Liver (tissue), 8 donors: ENCODE measurements at regions not wholly inside any gene's neighbourhood (a gene's known extent, or its start where the extent isn't known, plus 50 kb on each side); places are given as distances from the start of the nearest gene placed in this dataset.

ENCODE experiments used
- DNase-seq: peaks from one replicate; pipeline ENCODE4 v3.0.0-alpha.2; 2017; ENCODE audit warnings: low spot score
- H3K27ac ChIP-seq, 2 donors: one replicate each; pipeline ENCODE4 v1.7.0; 2013; ENCODE audit warnings: inconsistent platforms in 2 of 2, low read length in 2 of 2, control low read depth in 1 of 2, low read depth in 1 of 2, mild to moderate bottlenecking in 1 of 2
- H3K27me3 ChIP-seq, 4 donors: one replicate each; pipeline versions ENCODE4 v1.6.1 to v1.7.0; 2013; ENCODE audit warnings: low read length in 3 of 4, inconsistent platforms in 1 of 4, mild to moderate bottlenecking in 1 of 4, moderate library complexity in 1 of 4; ENCODE audit not compliant: control insufficient read depth in 4 of 4, insufficient read depth in 4 of 4
- H3K36me3 ChIP-seq, 4 donors: one replicate each; pipeline versions ENCODE4 v1.6.1 to v1.7.0; 2013; ENCODE audit warnings: low read length in 3 of 4, mild to moderate bottlenecking in 3 of 4, low read depth in 1 of 4, moderate library complexity in 1 of 4; ENCODE audit not compliant: control insufficient read depth in 4 of 4, insufficient read depth in 3 of 4
- H3K4me1 ChIP-seq, 4 donors: one replicate each; pipeline versions ENCODE4 v1.6.1 to v1.7.0; 2013; ENCODE audit warnings: low read length in 3 of 4, mild to moderate bottlenecking in 3 of 4, moderate library complexity in 1 of 4; ENCODE audit not compliant: control insufficient read depth in 4 of 4, insufficient read depth in 4 of 4
- H3K4me3 ChIP-seq, 3 donors: one replicate each; pipeline versions ENCODE4 v1.6.1 to v1.7.0; 2013; ENCODE audit warnings: low read length in 3 of 3, control low read depth in 1 of 3, low read depth in 1 of 3, mild to moderate bottlenecking in 1 of 3
- H3K9ac ChIP-seq, 2 donors: one replicate each; pipeline ENCODE4 v1.7.0; 2013; ENCODE audit warnings: low read length in 2 of 2, mild to moderate bottlenecking in 2 of 2, moderate library complexity in 2 of 2, control low read depth in 1 of 2, low read depth in 1 of 2
- H3K9me3 ChIP-seq, 4 donors: one replicate each; pipeline versions ENCODE4 v1.6.1 to v1.7.0; 2013; ENCODE audit warnings: low read length in 3 of 4; ENCODE audit not compliant: control insufficient read depth in 4 of 4
- FOXA1 ChIP-seq: IDR thresholded peaks from 2 replicates; pipeline ENCODE4 v1.6.1; 2016; ENCODE audit warnings: antibody characterized with exemption
- FOXA2 ChIP-seq: IDR thresholded peaks from 2 replicates; pipeline ENCODE4 v1.6.1; 2016; ENCODE audit warnings: antibody characterized with exemption
- GABPA ChIP-seq, 2 donors: IDR thresholded peaks in 1 of 2; conservative IDR thresholded peaks in 1 of 2; 2 replicates each; pipeline ENCODE4 v1.6.1; 2016; ENCODE audit warnings: antibody characterized with exemption in 2 of 2, mild to moderate bottlenecking in 1 of 2, moderate library complexity in 1 of 2
- HNF4A ChIP-seq, 2 donors: conservative IDR thresholded peaks; 2 replicates each; pipeline ENCODE4 v1.6.1; 2016; ENCODE audit warnings: antibody characterized with exemption in 2 of 2, mild to moderate bottlenecking in 2 of 2
- HNF4G ChIP-seq: IDR thresholded peaks from 2 replicates; pipeline ENCODE4 v1.6.1; 2016; ENCODE audit warnings: antibody characterized with exemption
- JUND ChIP-seq, 2 donors: IDR thresholded peaks; 2 replicates each; pipeline ENCODE4 v1.6.1; 2016; ENCODE audit warnings: antibody characterized with exemption in 2 of 2
- NR2F2 ChIP-seq: IDR thresholded peaks from 2 replicates; pipeline ENCODE4 v1.6.1; 2016; ENCODE audit warnings: antibody characterized with exemption
- RAD21 ChIP-seq, 2 donors: IDR thresholded peaks; 2 replicates each; pipeline ENCODE4 v1.6.1; 2016; ENCODE audit warnings: antibody characterized with exemption in 2 of 2, mild to moderate bottlenecking in 2 of 2
- RXRA ChIP-seq, 2 donors: IDR thresholded peaks; 2 replicates each; pipeline ENCODE4 v1.6.1; 2017 to 2018; ENCODE audit warnings: antibody characterized with exemption in 2 of 2, mild to moderate bottlenecking in 1 of 2
- SP1 ChIP-seq: IDR thresholded peaks from 2 replicates; pipeline ENCODE4 v1.6.1; 2018; ENCODE audit warnings: antibody characterized with exemption, mild to moderate bottlenecking
- YY1 ChIP-seq: IDR thresholded peaks from 2 replicates; pipeline ENCODE4 v1.6.1; 2016; ENCODE audit warnings: antibody characterized with exemption, mild to moderate bottlenecking
- WGBS: extraction: QIAGEN DNeasy Blood & Tissue Kit; methylation state at CpG from one replicate; pipeline ENCODE4 v1.1.7; 2013; 5-methylcytosine and 5-hydroxymethylcytosine counted together
- TF ChIP-seq, protein P1 (sequence below): IDR thresholded peaks from 2 replicates; pipeline ENCODE4 v1.6.1; 2016; ENCODE audit warnings: antibody characterized with exemption
- TF ChIP-seq, protein P2 (sequence below): IDR thresholded peaks from 2 replicates; pipeline ENCODE4 v1.6.1; 2016; ENCODE audit warnings: antibody characterized with exemption, mild to moderate bottlenecking
- TF ChIP-seq, protein P3 (sequence below): IDR thresholded peaks from 2 replicates; pipeline ENCODE4 v1.6.1; 2016; ENCODE audit warnings: antibody characterized with exemption
- TF ChIP-seq, protein P4 (sequence below): IDR thresholded peaks from 2 replicates; pipeline ENCODE4 v1.6.1; 2016; ENCODE audit warnings: antibody characterized with exemption
- TF ChIP-seq, protein P5 (sequence below): fragments of 150-350 bp; IDR thresholded peaks from 2 replicates; pipeline ENCODE4 v1.5.1; 2017; ENCODE audit warnings: improper control_type of control experiment, low read depth, low read length; ENCODE audit not compliant: missing input control
- donor health status: healthy.
- donor health status: healthy.
- donor health status: healthy.
- donor health status: healthy.
- donor health status: healthy.

DNA sequence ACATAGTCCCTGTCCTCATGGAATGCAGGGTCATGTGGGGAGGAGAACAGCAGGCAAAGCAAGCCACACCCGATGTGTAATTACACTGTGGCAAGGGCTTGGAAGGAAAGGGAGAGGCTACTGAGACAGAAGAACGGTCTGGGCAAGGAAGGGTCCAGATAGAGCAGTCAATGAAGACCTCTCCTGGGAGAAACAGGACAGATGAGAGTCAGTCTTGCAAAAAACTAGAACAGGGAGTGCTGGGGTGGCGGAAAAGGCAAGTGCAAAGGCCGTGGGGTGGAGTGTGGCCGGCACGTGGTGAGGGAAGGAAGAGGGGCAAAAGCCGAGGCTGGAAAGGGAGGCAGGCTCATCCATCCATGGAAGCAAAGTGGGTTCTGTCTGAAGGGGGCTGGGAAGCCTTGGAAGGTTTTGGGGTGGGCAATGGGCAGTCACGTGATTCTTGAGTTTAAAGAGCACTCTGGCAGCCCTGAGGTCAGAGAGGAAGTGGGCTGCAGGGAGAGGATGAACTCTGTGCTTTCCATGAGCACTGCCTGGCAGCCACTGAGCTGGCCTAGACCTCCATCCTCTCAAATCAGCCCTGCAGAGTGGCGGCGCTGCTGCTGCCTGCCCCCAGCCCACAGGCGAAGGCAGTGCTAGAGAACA lies 182.2 kb downstream of the INHBB start:
- H3K27me3 ChIP-seq, result no peaks in the 10 kb centered on the region
- no peaks in the 10 kb centered on the region for H3K36me3 ChIP-seq
- H3K27ac ChIP-seq, result no peak overlapping the region
- no peak overlapping the region for H3K9ac ChIP-seq
- peaks cover 0 to 2% (median 0%) of the 10 kb centered on the region in 4 donors for H3K9me3 ChIP-seq
- peaks cover 4 to 18% (median 15%) of the 10 kb centered on the region in 4 donors for H3K4me1 ChIP-seq
- TF ChIP-seq HNF4G (no peak), YY1 (no peak), SP1 (no peak), FOXA2 (no peak), NR2F2 (no peak), HNF4A (conservative IDR thresholded peaks at IDR 0.05) (no peak), JUND (IDR thresholded peaks at IDR 0.05) (no peak), RAD21 (IDR thresholded peaks at IDR 0.05) (no peak), FOXA1 (no peak), GABPA (IDR thresholded peaks at IDR 0.05 in 1 of 2, conservative IDR thresholded peaks at IDR 0.05 in 1 of 2) (no peak), RXRA (IDR thresholded peaks at IDR 0.05) (no peak)
- TF ChIP-seq, protein P1, sequence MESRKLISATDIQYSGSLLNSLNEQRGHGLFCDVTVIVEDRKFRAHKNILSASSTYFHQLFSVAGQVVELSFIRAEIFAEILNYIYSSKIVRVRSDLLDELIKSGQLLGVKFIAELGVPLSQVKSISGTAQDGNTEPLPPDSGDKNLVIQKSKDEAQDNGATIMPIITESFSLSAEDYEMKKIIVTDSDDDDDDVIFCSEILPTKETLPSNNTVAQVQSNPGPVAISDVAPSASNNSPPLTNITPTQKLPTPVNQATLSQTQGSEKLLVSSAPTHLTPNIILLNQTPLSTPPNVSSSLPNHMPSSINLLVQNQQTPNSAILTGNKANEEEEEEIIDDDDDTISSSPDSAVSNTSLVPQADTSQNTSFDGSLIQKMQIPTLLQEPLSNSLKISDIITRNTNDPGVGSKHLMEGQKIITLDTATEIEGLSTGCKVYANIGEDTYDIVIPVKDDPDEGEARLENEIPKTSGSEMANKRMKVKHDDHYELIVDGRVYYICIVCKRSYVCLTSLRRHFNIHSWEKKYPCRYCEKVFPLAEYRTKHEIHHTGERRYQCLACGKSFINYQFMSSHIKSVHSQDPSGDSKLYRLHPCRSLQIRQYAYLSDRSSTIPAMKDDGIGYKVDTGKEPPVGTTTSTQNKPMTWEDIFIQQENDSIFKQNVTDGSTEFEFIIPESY, result no peak
- TF ChIP-seq, protein P2, sequence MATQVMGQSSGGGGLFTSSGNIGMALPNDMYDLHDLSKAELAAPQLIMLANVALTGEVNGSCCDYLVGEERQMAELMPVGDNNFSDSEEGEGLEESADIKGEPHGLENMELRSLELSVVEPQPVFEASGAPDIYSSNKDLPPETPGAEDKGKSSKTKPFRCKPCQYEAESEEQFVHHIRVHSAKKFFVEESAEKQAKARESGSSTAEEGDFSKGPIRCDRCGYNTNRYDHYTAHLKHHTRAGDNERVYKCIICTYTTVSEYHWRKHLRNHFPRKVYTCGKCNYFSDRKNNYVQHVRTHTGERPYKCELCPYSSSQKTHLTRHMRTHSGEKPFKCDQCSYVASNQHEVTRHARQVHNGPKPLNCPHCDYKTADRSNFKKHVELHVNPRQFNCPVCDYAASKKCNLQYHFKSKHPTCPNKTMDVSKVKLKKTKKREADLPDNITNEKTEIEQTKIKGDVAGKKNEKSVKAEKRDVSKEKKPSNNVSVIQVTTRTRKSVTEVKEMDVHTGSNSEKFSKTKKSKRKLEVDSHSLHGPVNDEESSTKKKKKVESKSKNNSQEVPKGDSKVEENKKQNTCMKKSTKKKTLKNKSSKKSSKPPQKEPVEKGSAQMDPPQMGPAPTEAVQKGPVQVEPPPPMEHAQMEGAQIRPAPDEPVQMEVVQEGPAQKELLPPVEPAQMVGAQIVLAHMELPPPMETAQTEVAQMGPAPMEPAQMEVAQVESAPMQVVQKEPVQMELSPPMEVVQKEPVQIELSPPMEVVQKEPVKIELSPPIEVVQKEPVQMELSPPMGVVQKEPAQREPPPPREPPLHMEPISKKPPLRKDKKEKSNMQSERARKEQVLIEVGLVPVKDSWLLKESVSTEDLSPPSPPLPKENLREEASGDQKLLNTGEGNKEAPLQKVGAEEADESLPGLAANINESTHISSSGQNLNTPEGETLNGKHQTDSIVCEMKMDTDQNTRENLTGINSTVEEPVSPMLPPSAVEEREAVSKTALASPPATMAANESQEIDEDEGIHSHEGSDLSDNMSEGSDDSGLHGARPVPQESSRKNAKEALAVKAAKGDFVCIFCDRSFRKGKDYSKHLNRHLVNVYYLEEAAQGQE, result no peak
- TF ChIP-seq, protein P3, sequence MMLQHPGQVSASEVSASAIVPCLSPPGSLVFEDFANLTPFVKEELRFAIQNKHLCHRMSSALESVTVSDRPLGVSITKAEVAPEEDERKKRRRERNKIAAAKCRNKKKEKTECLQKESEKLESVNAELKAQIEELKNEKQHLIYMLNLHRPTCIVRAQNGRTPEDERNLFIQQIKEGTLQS, result no peak
- TF ChIP-seq, protein P4, sequence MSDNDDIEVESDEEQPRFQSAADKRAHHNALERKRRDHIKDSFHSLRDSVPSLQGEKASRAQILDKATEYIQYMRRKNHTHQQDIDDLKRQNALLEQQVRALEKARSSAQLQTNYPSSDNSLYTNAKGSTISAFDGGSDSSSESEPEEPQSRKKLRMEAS, result no peak
- TF ChIP-seq, protein P5, sequence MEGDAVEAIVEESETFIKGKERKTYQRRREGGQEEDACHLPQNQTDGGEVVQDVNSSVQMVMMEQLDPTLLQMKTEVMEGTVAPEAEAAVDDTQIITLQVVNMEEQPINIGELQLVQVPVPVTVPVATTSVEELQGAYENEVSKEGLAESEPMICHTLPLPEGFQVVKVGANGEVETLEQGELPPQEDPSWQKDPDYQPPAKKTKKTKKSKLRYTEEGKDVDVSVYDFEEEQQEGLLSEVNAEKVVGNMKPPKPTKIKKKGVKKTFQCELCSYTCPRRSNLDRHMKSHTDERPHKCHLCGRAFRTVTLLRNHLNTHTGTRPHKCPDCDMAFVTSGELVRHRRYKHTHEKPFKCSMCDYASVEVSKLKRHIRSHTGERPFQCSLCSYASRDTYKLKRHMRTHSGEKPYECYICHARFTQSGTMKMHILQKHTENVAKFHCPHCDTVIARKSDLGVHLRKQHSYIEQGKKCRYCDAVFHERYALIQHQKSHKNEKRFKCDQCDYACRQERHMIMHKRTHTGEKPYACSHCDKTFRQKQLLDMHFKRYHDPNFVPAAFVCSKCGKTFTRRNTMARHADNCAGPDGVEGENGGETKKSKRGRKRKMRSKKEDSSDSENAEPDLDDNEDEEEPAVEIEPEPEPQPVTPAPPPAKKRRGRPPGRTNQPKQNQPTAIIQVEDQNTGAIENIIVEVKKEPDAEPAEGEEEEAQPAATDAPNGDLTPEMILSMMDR, result no peak
- 72% methylated on average over 11 of the region's 11 CpGs for WGBS
- no peak for DNase-seq
- H3K4me3 ChIP-seq, result no peak overlapping the region
